ENCODE measurements at regions not wholly inside any gene's neighbourhood (a gene's known extent, or its start where the extent isn't known, plus 50 kb on each side); places are given as distances from the start of the nearest gene placed in this dataset.

DNA sequence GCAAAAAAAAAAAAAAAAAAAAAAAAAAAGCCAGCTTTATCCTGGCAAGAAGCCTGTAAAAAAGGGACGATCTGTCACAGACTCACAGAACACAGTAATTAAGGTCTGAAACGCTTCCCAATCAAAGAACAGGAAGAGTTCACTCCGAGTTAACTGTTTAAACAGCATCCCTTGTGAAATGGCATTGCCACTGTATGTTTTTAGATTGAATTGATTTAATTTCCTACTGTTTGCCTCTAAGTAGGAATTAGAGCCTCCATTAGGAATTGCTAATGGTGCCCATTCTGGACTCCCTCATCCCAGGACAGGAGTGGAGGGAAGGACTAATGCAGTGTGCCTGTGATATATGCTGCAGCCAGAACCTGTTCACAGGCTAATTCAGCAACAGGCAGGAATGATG is 370.8 kb downstream of the RWDD3 start:
- Histone ChIP-seq H3K4me3 (ENCODE audit: low read length) (no peak overlapping the region), H3K36me3 (ENCODE audit: insufficient read depth, low read length) (no peaks in the 10 kb centered on the region), H3K9me3 (ENCODE audit: insufficient read depth, low read depth, low read length) (no peaks in the 10 kb centered on the region), H3K27me3 (ENCODE audit: insufficient read depth, low read length) (no peaks in the 10 kb centered on the region), H3K9ac (ENCODE audit: low read depth, low read length) (no peak overlapping the region), H3K4me1 (ENCODE audit: insufficient read depth, low read length) (no peaks in the 10 kb centered on the region), H3K27ac (ENCODE audit: low read depth, low read length) (no peak overlapping the region)
- 90% methylated on average over 3 of the region's 3 CpGs for WGBS

- Histone ChIP-seq H3K36me3 (ENCODE audit: insufficient read depth, low read length) (no peaks in the 10 kb centered on the region), H3K9ac (ENCODE audit: low read depth, low read length) (no peak overlapping the region), H3K27me3 (ENCODE audit: insufficient read depth, low read length) (no peaks in the 10 kb centered on the region), H3K9me3 (ENCODE audit: insufficient read depth, low read depth, low read length) (no peaks in the 10 kb centered on the region), H3K4me3 (ENCODE audit: low read length) (no peak overlapping the region), H3K27ac (ENCODE audit: low read depth, low read length) (no peak overlapping the region), H3K4me1 (ENCODE audit: insufficient read depth, low read length) (no peaks in the 10 kb centered on the region)
- 98% methylated on average over 5 of the region's 5 CpGs for WGBS
Measured at GRCh38 chr1:95614197-95614596, 380.2 kb downstream of the RWDD3 start.

GRCh38 chr1:95615421-95615820 is 381.4 kb downstream of the RWDD3 start:
- Histone ChIP-seq H3K36me3 (ENCODE audit: insufficient read depth, low read length) (no peaks in the 10 kb centered on the region), H3K27ac (ENCODE audit: low read depth, low read length) (no peak overlapping the region), H3K27me3 (ENCODE audit: insufficient read depth, low read length) (no peaks in the 10 kb centered on the region), H3K4me1 (ENCODE audit: insufficient read depth, low read length) (no peaks in the 10 kb centered on the region), H3K9me3 (ENCODE audit: insufficient read depth, low read depth, low read length) (no peaks in the 10 kb centered on the region), H3K9ac (ENCODE audit: low read depth, low read length) (no peak overlapping the region), H3K4me3 (ENCODE audit: low read length) (no peak overlapping the region)
- 97% methylated on average over 3 of the region's 3 CpGs for WGBS

GRCh38 chr1:95620076-95620475 is 386.1 kb downstream of the RWDD3 start:
- H3K9ac ChIP-seq (ENCODE audit: low read depth, low read length), result no peak overlapping the region

GRCh38 chr1:95622609-95623008 is 388.6 kb downstream of the RWDD3 start:
- no peak overlapping the region for H3K27ac ChIP-seq (ENCODE audit: low read depth, low read length)
- H3K36me3 ChIP-seq (ENCODE audit: insufficient read depth, low read length), result no peaks in the 10 kb centered on the region
- H3K9ac ChIP-seq (ENCODE audit: low read depth, low read length), result no peak overlapping the region
- no peaks in the 10 kb centered on the region for H3K4me1 ChIP-seq (ENCODE audit: insufficient read depth, low read length)
- H3K9me3 ChIP-seq (ENCODE audit: insufficient read depth, low read depth, low read length), result no peaks in the 10 kb centered on the region
- H3K4me3 ChIP-seq (ENCODE audit: low read length), result no peak overlapping the region
- no peaks in the 10 kb centered on the region for H3K27me3 ChIP-seq (ENCODE audit: insufficient read depth, low read length)
- WGBS, result 66% methylated on average over 5 of the region's 5 CpGs

More at GRCh38 chr1:95620076-95620475, 386.1 kb downstream of the RWDD3 start:
- WGBS, result 95% methylated on average over 5 of the region's 5 CpGs
- Histone ChIP-seq H3K9me3 (ENCODE audit: insufficient read depth, low read depth, low read length) (no peaks in the 10 kb centered on the region), H3K4me1 (ENCODE audit: insufficient read depth, low read length) (no peaks in the 10 kb centered on the region), H3K27ac (ENCODE audit: low read depth, low read length) (no peak overlapping the region), H3K27me3 (ENCODE audit: insufficient read depth, low read length) (no peaks in the 10 kb centered on the region), H3K4me3 (ENCODE audit: low read length) (no peak overlapping the region), H3K36me3 (ENCODE audit: insufficient read depth, low read length) (no peaks in the 10 kb centered on the region)

DNA sequence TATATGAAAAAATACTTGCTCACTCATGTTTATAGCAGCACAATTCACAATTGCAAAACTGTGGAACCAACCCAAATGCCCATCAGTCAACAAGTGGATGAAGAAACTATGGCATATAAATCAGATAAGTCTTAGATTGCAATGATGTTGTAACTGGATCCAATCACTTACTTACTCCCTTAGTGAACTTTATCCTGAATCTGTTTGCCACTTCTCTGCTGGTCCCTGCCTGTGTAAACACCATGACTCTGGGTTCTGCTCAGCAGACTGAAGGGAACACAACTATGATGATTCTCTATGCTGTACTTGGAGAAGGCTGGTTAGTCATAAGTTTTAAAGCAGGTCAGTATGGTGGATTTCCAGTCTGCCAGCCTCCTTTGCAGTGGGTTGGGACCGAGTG is 391.2 kb downstream of the RWDD3 start:
- H3K4me1 ChIP-seq (ENCODE audit: insufficient read depth, low read length), result no peaks in the 10 kb centered on the region
- no peak overlapping the region for H3K27ac ChIP-seq (ENCODE audit: low read depth, low read length)
- no peaks in the 10 kb centered on the region for H3K9me3 ChIP-seq (ENCODE audit: insufficient read depth, low read depth, low read length)
- H3K27me3 ChIP-seq (ENCODE audit: insufficient read depth, low read length), result no peaks in the 10 kb centered on the region
- H3K9ac ChIP-seq (ENCODE audit: low read depth, low read length), result no peak overlapping the region
- H3K4me3 ChIP-seq (ENCODE audit: low read length), result no peak overlapping the region
- H3K36me3 ChIP-seq (ENCODE audit: insufficient read depth, low read length), result no peaks in the 10 kb centered on the region
- 97% methylated on average over 1 of the region's 1 CpG for WGBS

- 91% methylated on average over 6 of the region's 6 CpGs for WGBS
- Histone ChIP-seq H3K4me3 (ENCODE audit: low read length) (no peak overlapping the region), H3K9me3 (ENCODE audit: insufficient read depth, low read depth, low read length) (no peaks in the 10 kb centered on the region), H3K27me3 (ENCODE audit: insufficient read depth, low read length) (no peaks in the 10 kb centered on the region), H3K36me3 (ENCODE audit: insufficient read depth, low read length) (no peaks in the 10 kb centered on the region), H3K4me1 (ENCODE audit: insufficient read depth, low read length) (no peaks in the 10 kb centered on the region), H3K9ac (ENCODE audit: low read depth, low read length) (no peak overlapping the region), H3K27ac (ENCODE audit: low read depth, low read length) (no peak overlapping the region)
Measured at GRCh38 chr1:95627244-95627643, 393.2 kb downstream of the RWDD3 start.

DNA sequence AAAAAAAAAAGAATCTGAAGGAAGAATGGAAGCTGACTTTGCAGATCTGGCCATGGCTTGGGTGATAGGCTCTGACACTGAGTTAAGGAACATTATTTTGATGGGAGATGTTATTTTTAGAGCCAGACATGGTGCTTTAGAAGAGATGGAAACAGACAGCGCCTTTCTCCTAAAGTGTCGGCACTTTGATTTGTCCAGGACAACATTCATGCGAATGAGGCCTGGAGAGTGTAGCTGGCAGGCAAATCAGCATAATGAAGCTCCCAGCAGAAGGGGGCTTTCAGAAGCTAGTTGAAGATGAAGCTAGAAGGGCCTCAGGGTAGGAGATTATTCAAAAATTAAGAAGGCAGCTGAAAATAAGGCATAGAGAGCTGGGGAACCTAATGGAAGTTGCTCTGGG is 397.7 kb downstream of the RWDD3 start:
- Histone ChIP-seq H3K36me3 (ENCODE audit: insufficient read depth, low read length) (no peaks in the 10 kb centered on the region), H3K27me3 (ENCODE audit: insufficient read depth, low read length) (no peaks in the 10 kb centered on the region), H3K9ac (ENCODE audit: low read depth, low read length) (no peak overlapping the region), H3K4me3 (ENCODE audit: low read length) (no peak overlapping the region), H3K27ac (ENCODE audit: low read depth, low read length) (no peak overlapping the region), H3K9me3 (ENCODE audit: insufficient read depth, low read depth, low read length) (no peaks in the 10 kb centered on the region), H3K4me1 (ENCODE audit: insufficient read depth, low read length) (no peaks in the 10 kb centered on the region)
- 88% methylated on average over 3 of the region's 3 CpGs for WGBS

- H3K27me3 ChIP-seq (ENCODE audit: insufficient read depth, low read length), result no peaks in the 10 kb centered on the region
- no peaks in the 10 kb centered on the region for H3K9me3 ChIP-seq (ENCODE audit: insufficient read depth, low read depth, low read length)
- no peak overlapping the region for H3K27ac ChIP-seq (ENCODE audit: low read depth, low read length)
- H3K9ac ChIP-seq (ENCODE audit: low read depth, low read length), result no peak overlapping the region
- no peaks in the 10 kb centered on the region for H3K4me1 ChIP-seq (ENCODE audit: insufficient read depth, low read length)
- H3K4me3 ChIP-seq (ENCODE audit: low read length), result no peak overlapping the region
- WGBS, result 97% methylated on average over 3 of the region's 3 CpGs
- H3K36me3 ChIP-seq (ENCODE audit: insufficient read depth, low read length), result no peaks in the 10 kb centered on the region
Measured at GRCh38 chr1:95635811-95636210, 401.8 kb downstream of the RWDD3 start.

DNA sequence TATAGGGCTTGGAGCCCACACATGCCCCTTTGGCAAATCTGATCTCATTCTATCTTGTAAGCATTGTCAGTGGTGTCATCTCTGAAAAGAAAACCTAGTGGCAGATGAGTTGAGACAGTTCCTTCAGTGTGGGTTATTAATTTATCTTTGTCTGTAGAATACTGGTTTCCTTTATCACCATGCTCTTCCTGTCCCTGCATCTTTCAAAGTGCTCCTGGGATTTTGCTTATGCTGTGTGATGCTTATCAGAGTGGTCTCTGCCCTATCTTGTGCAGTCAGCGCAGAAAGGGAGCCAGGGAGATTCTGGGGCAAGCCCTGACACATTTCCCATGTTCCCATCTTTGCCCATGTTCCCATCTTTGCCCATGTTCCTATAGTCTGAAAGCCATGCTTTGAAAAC is 402.9 kb downstream of the RWDD3 start:
- Histone ChIP-seq H3K4me3 (ENCODE audit: low read length) (no peak overlapping the region), H3K27me3 (ENCODE audit: insufficient read depth, low read length) (no peaks in the 10 kb centered on the region), H3K9me3 (ENCODE audit: insufficient read depth, low read depth, low read length) (no peaks in the 10 kb centered on the region), H3K27ac (ENCODE audit: low read depth, low read length) (no peak overlapping the region), H3K9ac (ENCODE audit: low read depth, low read length) (no peak overlapping the region), H3K4me1 (ENCODE audit: insufficient read depth, low read length) (no peaks in the 10 kb centered on the region), H3K36me3 (ENCODE audit: insufficient read depth, low read length) (no peaks in the 10 kb centered on the region)
- 95% methylated on average over 1 of the region's 1 CpG for WGBS

DNA sequence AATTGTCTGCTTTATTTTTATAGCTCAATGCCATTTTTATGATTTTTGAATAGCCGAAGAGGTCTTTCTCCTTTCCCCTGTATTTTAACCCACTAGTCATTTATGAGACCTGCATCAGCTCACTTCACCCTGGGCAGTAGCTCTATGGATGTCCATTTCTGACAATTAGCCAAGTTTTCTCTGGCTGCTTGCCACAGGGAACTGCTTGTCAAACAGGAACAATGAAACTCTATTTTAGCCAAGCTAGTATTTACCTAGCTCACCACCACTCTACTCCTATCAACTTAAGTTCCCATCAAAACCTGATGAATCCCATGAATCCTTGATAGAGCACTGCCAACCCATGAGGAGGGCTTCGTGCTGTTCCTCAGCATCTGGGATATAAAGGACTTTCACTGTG is 406.7 kb downstream of the RWDD3 start:
- no peak overlapping the region for H3K27ac ChIP-seq (ENCODE audit: low read depth, low read length)
- H3K9me3 ChIP-seq (ENCODE audit: insufficient read depth, low read depth, low read length), result no peaks in the 10 kb centered on the region
- H3K9ac ChIP-seq (ENCODE audit: low read depth, low read length), result no peak overlapping the region
- no peak overlapping the region for H3K4me3 ChIP-seq (ENCODE audit: low read length)
- no peaks in the 10 kb centered on the region for H3K4me1 ChIP-seq (ENCODE audit: insufficient read depth, low read length)
- H3K27me3 ChIP-seq (ENCODE audit: insufficient read depth, low read length), result no peaks in the 10 kb centered on the region
- no peaks in the 10 kb centered on the region for H3K36me3 ChIP-seq (ENCODE audit: insufficient read depth, low read length)
- WGBS, result 98% methylated on average over 2 of the region's 2 CpGs

- WGBS, result 93% methylated on average over 2 of the region's 2 CpGs
- no peaks in the 10 kb centered on the region for H3K4me1 ChIP-seq (ENCODE audit: insufficient read depth, low read length)
- no peaks in the 10 kb centered on the region for H3K9me3 ChIP-seq (ENCODE audit: insufficient read depth, low read depth, low read length)
- H3K36me3 ChIP-seq (ENCODE audit: insufficient read depth, low read length), result no peaks in the 10 kb centered on the region
- no peak overlapping the region for H3K9ac ChIP-seq (ENCODE audit: low read depth, low read length)
- H3K4me3 ChIP-seq (ENCODE audit: low read length), result no peak overlapping the region
- no peak overlapping the region for H3K27ac ChIP-seq (ENCODE audit: low read depth, low read length)
- no peaks in the 10 kb centered on the region for H3K27me3 ChIP-seq (ENCODE audit: insufficient read depth, low read length)
Measured at GRCh38 chr1:95641386-95641785, 407.4 kb downstream of the RWDD3 start.
